OCI-LY1 (cell line): ENCODE measurements at regions not wholly inside any gene's neighbourhood (a gene's known extent, or its start where the extent isn't known, plus 50 kb on each side); places are given as distances from the start of the nearest gene placed in this dataset.

Experiments used
- H2AFZ ChIP-seq: fragments of 200-600 bp; sonication (generic), shearing (Covaris generic); 2 replicates; pipeline ENCODE4 v1.6.0; 2014; ENCODE audit warnings: antibody characterized with exemption, mild to moderate bottlenecking, low read length
- H3F3A ChIP-seq: fragments of 200-600 bp; sonication (generic), shearing (Covaris generic); 2 replicates; pipeline ENCODE4 v1.6.0; 2014; ENCODE audit warnings: mild to moderate bottlenecking, antibody characterized with exemption, low read length, moderate library complexity; ENCODE audit not compliant: insufficient read depth
- H3K27ac ChIP-seq: fragments of 200-600 bp; sonication (generic); 2 replicates; pipeline ENCODE4 v1.5.1; 2014; ENCODE audit warnings: low read length, mixed run types, mild to moderate bottlenecking, low read depth; ENCODE audit not compliant: poor library complexity, severe bottlenecking
- H3K27me3 ChIP-seq: fragments of 200-600 bp; sonication (generic); 2 replicates; pipeline ENCODE4 v1.6.0; 2014; ENCODE audit warnings: antibody characterized with exemption, mild to moderate bottlenecking, low read length, moderate library complexity; ENCODE audit not compliant: insufficient read depth
- H3K36me3 ChIP-seq: fragments of 200-600 bp; sonication (generic); 2 replicates; pipeline ENCODE4 v1.6.1; 2014; ENCODE audit warnings: mild to moderate bottlenecking, antibody characterized with exemption, low read length, moderate library complexity, mixed read lengths; ENCODE audit not compliant: insufficient read depth
- H3K4me1 ChIP-seq: fragments of 200-600 bp; sonication (generic); 2 replicates; pipeline ENCODE4 v1.5.1; 2014; ENCODE audit warnings: mild to moderate bottlenecking, low read length, moderate library complexity; ENCODE audit not compliant: insufficient read depth, severe bottlenecking
- H3K4me2 ChIP-seq: fragments of 200-600 bp; sonication (generic), shearing (Covaris generic); 2 replicates; pipeline ENCODE4 v1.6.1; 2014; ENCODE audit warnings: low read length
- H3K4me3 ChIP-seq: fragments of 200-600 bp; sonication (generic); 2 replicates; pipeline ENCODE4 v1.5.1; 2014; ENCODE audit warnings: low read length, low read depth, mild to moderate bottlenecking, mixed read lengths; ENCODE audit not compliant: poor library complexity, severe bottlenecking
- H3K79me2 ChIP-seq: fragments of 200-600 bp; shearing (Covaris generic); 2 replicates; pipeline ENCODE4 v1.6.1; 2016; ENCODE audit warnings: mixed run types, low read length, mixed read lengths; ENCODE audit not compliant: insufficient read depth
- H3K9ac ChIP-seq: fragments of 200-600 bp; sonication (generic), shearing (Covaris generic); 2 replicates; pipeline ENCODE4 v1.6.1; 2014; ENCODE audit warnings: mild to moderate bottlenecking, low read length, mixed read lengths
- H3K9me2 ChIP-seq: fragments of 200-600 bp; sonication (generic), shearing (Covaris generic); 2 replicates; pipeline ENCODE4 v1.6.1; 2014; ENCODE audit warnings: low read depth, mild to moderate bottlenecking, low read length, mixed read lengths
- H3K9me3 ChIP-seq: fragments of 200-600 bp; shearing (Covaris generic); 2 replicates; pipeline ENCODE4 v1.6.1; 2014; ENCODE audit warnings: low read length, mixed read lengths
- H4K20me1 ChIP-seq: fragments of 200-600 bp; sonication (generic), shearing (Covaris generic); 2 replicates; pipeline ENCODE4 v1.6.0; 2016; ENCODE audit warnings: mild to moderate bottlenecking, low read length; ENCODE audit not compliant: insufficient read depth
- EZH2 ChIP-seq: fragments of 200-600 bp; sonication (generic), shearing (Covaris generic); IDR thresholded peaks from 2 replicates; pipeline ENCODE4 v1.8.0; 2017; ENCODE audit warnings: borderline replicate concordance, mixed run types, mild to moderate bottlenecking, antibody characterized with exemption, low read length, moderate library complexity, mixed read lengths
- TF ChIP-seq, protein P1 (sequence below): fragments of 200-600 bp; sonication (generic), shearing (Covaris generic); IDR thresholded peaks from 2 replicates; pipeline ENCODE4 v1.5.1; 2017; ENCODE audit warnings: mild to moderate bottlenecking, antibody characterized with exemption, low read length, moderate library complexity, mixed read lengths

DNA sequence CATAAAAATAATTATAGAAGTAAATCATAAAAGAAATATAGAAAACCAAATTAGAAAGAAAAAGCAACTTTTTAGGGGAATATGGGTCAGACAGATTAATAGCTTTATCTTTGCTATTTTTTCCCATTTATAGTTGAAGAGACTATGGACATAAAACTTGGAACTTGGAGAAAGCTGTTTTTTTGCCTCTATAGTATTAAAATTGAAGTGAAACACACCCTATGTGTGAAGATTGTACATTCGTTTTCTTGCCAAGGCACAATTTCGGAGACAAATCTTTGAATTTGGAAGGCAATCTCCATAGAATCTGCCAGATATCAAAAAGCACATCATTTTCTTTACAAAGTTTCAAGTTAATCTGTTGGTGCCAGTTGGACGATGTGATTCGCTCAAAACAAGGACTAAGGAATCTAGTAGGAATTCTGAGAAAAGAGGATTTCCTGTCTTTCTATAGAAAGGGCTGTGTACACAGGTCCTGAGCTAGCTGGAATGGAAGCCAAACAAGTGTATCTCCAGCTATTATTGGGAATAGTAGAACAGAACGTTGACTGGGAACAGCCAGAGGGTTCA is 156.3 kb downstream of the SLC7A11 start:
- no peaks in the 10 kb centered on the region for H3K4me1 ChIP-seq
- H3K9me2 ChIP-seq, result no peaks in the 10 kb centered on the region
- H3K9me3 ChIP-seq, result no peaks in the 10 kb centered on the region
- no peaks in the 10 kb centered on the region for H4K20me1 ChIP-seq
- H2AFZ ChIP-seq, result no peak overlapping the region
- H3K4me2 ChIP-seq, result no peak overlapping the region
- no peaks in the 10 kb centered on the region for H3F3A ChIP-seq
- no peaks in the 10 kb centered on the region for H3K27me3 ChIP-seq
- H3K9ac ChIP-seq, result no peak overlapping the region
- TF ChIP-seq, protein P1, sequence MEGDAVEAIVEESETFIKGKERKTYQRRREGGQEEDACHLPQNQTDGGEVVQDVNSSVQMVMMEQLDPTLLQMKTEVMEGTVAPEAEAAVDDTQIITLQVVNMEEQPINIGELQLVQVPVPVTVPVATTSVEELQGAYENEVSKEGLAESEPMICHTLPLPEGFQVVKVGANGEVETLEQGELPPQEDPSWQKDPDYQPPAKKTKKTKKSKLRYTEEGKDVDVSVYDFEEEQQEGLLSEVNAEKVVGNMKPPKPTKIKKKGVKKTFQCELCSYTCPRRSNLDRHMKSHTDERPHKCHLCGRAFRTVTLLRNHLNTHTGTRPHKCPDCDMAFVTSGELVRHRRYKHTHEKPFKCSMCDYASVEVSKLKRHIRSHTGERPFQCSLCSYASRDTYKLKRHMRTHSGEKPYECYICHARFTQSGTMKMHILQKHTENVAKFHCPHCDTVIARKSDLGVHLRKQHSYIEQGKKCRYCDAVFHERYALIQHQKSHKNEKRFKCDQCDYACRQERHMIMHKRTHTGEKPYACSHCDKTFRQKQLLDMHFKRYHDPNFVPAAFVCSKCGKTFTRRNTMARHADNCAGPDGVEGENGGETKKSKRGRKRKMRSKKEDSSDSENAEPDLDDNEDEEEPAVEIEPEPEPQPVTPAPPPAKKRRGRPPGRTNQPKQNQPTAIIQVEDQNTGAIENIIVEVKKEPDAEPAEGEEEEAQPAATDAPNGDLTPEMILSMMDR, result no peak
- TF ChIP-seq EZH2, result no peak
- no peak overlapping the region for H3K4me3 ChIP-seq
- H3K36me3 ChIP-seq, result no peaks in the 10 kb centered on the region
- no peak overlapping the region for H3K27ac ChIP-seq
- H3K79me2 ChIP-seq, result no peaks in the 10 kb centered on the region

- Histone ChIP-seq H3F3A (no peaks in the 10 kb centered on the region), H3K9ac (no peak overlapping the region), H3K79me2 (no peaks in the 10 kb centered on the region), H3K27me3 (no peaks in the 10 kb centered on the region), H3K36me3 (no peaks in the 10 kb centered on the region), H2AFZ (no peak overlapping the region), H3K27ac (no peak overlapping the region), H3K4me3 (no peak overlapping the region), H4K20me1 (no peaks in the 10 kb centered on the region), H3K9me2 (no peaks in the 10 kb centered on the region), H3K4me2 (no peak overlapping the region), H3K4me1 (no peaks in the 10 kb centered on the region), H3K9me3 (no peaks in the 10 kb centered on the region)
- TF ChIP-seq, protein P1, result no peak
- no peak for TF ChIP-seq EZH2
Measured at GRCh38 chr4:138078751-138079520, 163.2 kb downstream of the SLC7A11 start.

GRCh38 chr4:138078253-138078652 is 163.9 kb downstream of the SLC7A11 start:
- no peak overlapping the region for H3K9ac ChIP-seq
- H3K4me1 ChIP-seq, result no peaks in the 10 kb centered on the region
- no peaks in the 10 kb centered on the region for H3K36me3 ChIP-seq
- no peak overlapping the region for H2AFZ ChIP-seq
- no peak for TF ChIP-seq EZH2
- TF ChIP-seq, protein P1, result no peak
- no peaks in the 10 kb centered on the region for H3K9me3 ChIP-seq
- no peak overlapping the region for H3K27ac ChIP-seq
- no peaks in the 10 kb centered on the region for H3K27me3 ChIP-seq
- H3K79me2 ChIP-seq, result no peaks in the 10 kb centered on the region
- H3K4me2 ChIP-seq, result no peak overlapping the region
- no peak overlapping the region for H3K4me3 ChIP-seq
- H3K9me2 ChIP-seq, result no peaks in the 10 kb centered on the region
- H4K20me1 ChIP-seq, result no peaks in the 10 kb centered on the region
- H3F3A ChIP-seq, result no peaks in the 10 kb centered on the region
